Left renal pelvis (tissue), 4 donors: ENCODE measurements at regions not wholly inside any gene's neighbourhood (a gene's known extent, or its start where the extent isn't known, plus 50 kb on each side); places are given as distances from the start of the nearest gene placed in this dataset.
A peak's percentile ranks its signal among the peaks of the same experiment; 100 is the strongest.

ENCODE experiments used
- DNase-seq, 4 donors: peaks; one replicate each; pipeline ENCODE4 v3.0.0-alpha.2; 2013; ENCODE audit warnings: low read depth in 4 of 4, low spot score in 3 of 4

- DNase-seq = no peak
Observed at GRCh38 chr1:198860371-198860770, 221.5 kb downstream of the PTPRC start.

GRCh38 chr1:198861636-198862035, 222.8 kb downstream of the PTPRC start:
- no peak for DNase-seq

GRCh38 chr1:198864695-198865094, 225.9 kb downstream of the PTPRC start:
- DNase-seq = no peak

- no peak for DNase-seq
Observed at GRCh38 chr1:198865319-198865718, 226.5 kb downstream of the PTPRC start.

GRCh38 chr1:198867182-198867581, 228.3 kb downstream of the PTPRC start:
- DNase-seq = no peak

GRCh38 chr1:198873696-198874230, 234.9 kb downstream of the PTPRC start:
- no peak for DNase-seq

GRCh38 chr1:198876371-198876871, 237.6 kb downstream of the PTPRC start:
- DNase-seq = peak in 1 of 4 donors; percentile 22

GRCh38 chr1:198878566-198878965, 239.7 kb downstream of the PTPRC start:
- no peak for DNase-seq

GRCh38 chr1:198879711-198880306, 241.0 kb downstream of the PTPRC start:
- no peak for DNase-seq

- no peak for DNase-seq
Observed at GRCh38 chr1:198880397-198880796, 241.6 kb downstream of the PTPRC start.

GRCh38 chr1:198880818-198881597, 242.2 kb downstream of the PTPRC start:
- no peak for DNase-seq

GRCh38 chr1:198883184-198883583, 244.3 kb downstream of the PTPRC start:
- DNase-seq = no peak

GRCh38 chr1:198887866-198888265, 249.0 kb downstream of the PTPRC start:
- no peak for DNase-seq

- no peak for DNase-seq
Observed at GRCh38 chr1:198888379-198888943, 249.6 kb downstream of the PTPRC start.

GRCh38 chr1:198889101-198889500, 250.3 kb downstream of the PTPRC start:
- DNase-seq = no peak

GRCh38 chr1:198889749-198890148, 250.9 kb downstream of the PTPRC start:
- DNase-seq = no peak

- no peak for DNase-seq
Observed at GRCh38 chr1:198890214-198890930, 251.5 kb downstream of the PTPRC start.

- no peak for DNase-seq
Observed at GRCh38 chr1:198892065-198892464, 253.2 kb downstream of the PTPRC start.

GRCh38 chr1:198893141-198893540, 254.3 kb downstream of the PTPRC start:
- no peak for DNase-seq

- DNase-seq = no peak
Observed at GRCh38 chr1:198893763-198894444, 255.1 kb downstream of the PTPRC start.
